NCI-H2081 (cell line): ENCODE measurements at regions not wholly inside any gene's neighbourhood (a gene's known extent, or its start where the extent isn't known, plus 50 kb on each side); places are given as distances from the start of the nearest gene placed in this dataset.
"Not testable (repeated sequence)": the region's sequence is repeated elsewhere in the genome, so short reads cannot be mapped to it uniquely, and the experiment has no call there.

Experiments
- DNase-seq, 2 experiments: peaks; one replicate each; lab custom pipeline; 2025; lab: John Stamatoyannopoulos, UW

DNA sequence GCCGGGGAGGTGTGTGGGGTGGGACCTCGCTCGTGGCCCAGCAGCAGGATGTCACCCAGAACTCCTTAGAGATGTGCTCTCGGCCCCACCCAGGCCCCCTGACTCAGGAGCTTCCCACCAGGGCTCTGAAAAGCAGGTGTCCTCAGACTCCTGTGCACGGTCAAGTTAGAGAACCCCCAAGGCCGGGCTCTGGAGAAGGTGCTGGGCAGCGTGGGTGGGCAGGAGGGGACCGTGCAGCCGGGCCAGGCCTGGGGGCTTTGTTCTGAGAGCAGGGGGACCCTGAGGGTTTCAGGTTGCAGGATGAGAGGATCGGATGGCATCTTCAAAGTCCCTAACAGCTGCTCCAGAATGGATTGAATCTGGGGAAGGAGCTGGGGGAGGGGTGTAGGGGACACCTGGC lies 164.4 kb upstream of the CIBAR2 start:
- DNase-seq = no peak

DNA sequence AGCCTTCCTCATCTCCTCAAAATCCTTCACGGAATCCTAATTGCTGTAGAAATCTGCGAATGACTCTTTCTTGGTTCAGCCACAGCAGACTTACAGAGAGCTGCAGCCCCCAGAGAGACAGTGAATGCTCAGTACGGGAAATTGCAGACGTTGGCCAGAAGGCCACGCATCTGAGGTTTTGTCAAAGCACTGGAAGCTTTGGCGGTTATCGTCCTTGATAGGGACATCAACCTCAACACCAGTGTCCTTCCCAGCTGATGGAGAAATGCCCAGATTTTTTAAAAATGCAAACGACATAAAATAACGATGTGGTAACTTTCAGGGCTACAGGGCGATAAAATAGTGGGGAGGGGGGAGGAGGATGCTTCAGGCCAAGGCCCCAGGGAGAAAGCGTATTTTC lies 166.6 kb upstream of the CIBAR2 start:
- DNase-seq = no peak

- no peak for DNase-seq
These were observed 167.1 kb upstream of the CIBAR2 start for GRCh38 chr16:85279402-85279801.

DNA sequence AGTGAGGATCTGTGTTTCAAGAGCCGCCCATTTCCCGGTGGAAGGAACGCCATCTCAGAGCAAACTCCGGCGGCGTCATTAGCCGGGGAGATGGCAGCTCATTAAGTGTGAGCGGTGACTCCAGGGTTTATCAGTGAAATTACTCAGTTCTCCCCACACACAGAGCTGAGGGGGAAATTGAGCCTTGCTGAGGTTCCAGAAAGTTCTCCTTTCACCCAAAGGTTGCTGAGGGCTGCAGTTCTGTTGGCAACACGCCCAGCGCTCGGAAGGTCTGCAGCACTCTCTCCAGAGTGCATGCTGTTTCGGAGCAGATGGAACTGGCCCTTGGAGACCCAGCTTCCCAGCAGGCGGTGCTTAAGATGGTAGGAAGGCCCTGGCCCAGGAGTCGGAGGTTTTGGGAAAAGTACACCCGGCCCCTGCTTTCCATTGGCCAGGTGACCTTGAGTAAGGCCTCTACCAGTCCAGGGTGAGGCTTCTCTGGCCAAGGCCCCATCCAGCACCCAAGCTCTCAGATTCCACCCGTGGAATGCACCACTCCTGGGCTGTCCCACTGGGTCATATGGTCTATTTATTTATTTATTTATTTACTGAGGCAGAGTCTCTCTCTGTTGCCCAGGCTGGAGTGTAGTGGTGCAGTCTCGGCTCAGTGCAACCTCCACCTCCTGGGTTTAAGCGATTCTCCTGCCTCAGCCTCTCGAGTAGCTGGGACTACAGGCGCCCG lies 167.7 kb upstream of the CIBAR2 start:
- DNase-seq = no peak

DNA sequence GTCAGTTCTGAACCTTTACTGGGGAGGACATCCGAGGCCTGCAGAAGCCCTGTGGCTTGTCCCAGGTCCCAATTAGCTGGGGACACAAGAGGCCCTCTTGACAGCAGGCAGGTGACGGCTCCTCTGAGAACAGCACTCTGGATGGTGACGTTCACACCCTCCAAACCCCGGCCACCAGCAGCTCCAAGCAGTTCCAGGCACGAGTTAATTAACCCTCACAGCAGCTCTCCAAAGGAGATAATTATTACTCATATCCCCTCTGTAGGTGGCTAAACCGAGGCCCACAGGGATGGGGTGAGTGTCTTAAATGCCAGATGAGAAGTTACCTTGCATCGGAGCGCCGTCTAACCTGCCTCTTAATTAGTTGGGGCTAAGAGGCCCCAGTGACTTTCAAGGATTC lies 168.9 kb upstream of the CIBAR2 start:
- DNase-seq = peak in 1 of 2 experiments; percentile 33

DNA sequence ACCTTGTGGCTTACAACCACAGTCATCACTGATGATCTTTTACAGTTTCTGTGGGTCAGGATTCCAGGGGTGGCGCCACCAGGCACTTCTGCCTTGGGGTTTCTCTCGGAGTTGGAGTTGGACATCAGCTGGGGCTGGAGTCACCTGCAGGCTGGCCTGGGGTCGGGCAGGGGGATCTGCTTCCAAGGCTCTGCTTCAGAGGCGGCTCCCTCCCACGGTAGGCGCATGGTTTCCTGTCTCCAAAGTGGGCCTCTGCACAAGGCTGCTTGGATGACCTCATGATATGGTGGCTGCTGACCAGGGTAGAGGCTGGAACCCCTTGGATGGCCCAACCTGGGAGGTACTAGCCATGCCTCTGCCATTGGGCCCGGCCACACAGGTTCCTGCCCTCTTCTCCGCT lies 170.6 kb upstream of the CIBAR2 start:
- DNase-seq = no peak

DNA sequence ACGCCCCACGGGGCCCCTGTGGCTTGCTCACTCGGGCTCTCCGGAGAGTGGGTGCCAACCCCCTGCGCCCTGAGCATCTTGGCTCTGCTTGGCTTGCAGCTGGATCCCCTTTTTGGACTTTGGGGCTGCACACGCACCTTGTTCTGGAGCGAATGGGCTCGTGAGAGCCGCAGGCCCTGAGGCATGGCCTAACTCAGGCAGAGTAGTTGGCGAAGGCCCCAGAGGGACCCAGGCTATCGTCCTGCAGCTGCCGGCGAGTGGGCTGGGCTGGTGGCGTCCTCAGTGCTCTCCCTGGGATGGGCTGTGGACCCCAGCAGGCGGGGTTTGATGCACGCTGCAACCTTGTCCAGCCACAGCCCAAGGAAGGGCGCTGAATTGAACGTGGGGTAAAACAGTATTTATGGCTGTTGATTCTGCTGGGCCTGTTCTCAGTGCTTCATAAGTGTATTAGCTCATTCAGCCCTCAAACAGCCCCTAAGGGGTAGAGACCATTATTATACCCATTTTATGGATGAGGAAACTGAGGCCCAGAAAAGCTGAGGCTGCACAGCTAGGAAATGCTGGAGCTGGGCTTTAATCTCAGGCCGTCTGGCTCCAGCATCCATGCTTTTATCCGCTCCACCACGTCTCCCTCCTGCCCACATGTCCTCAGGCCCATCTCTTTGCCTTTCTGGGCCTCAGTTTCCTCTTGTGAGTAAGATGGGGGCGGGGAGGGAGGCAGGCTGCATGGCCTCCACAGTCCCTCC lies 171.2 kb upstream of the CIBAR2 start:
- no peak for DNase-seq

DNA sequence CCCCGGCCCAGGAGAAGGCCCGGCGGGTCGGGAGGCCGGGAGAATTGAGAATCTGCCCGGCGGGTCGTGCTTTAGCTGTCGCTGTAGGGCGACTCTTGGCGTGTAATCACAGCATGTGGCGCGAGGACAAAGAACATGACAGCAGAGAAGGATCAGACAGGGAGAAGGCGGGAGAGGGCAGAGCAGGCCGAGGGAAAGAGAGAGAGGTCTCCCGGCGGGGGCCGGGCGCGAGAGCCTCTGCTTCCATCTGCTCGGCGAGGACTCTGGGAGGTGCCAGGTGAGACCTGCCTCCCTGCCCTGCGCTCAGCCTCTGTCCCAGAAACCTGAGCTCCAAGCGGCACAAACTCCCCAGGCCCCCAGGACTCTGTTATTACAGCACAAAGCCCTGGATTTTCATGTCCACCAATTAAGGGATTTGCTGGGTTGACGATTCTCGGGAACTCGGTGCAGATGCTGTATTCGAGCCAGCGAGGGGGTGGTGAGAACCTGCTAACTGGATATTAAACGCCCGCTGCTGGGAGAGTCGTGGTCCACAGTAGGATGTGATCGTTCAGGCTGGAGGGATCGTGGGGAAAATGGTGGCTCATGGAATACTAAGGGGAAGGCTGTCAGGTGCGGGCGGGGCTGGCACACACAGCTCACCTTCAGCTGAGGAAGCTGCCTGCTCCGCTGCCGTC lies 172.0 kb upstream of the CIBAR2 start:
- DNase-seq = peak; percentile 28 to 65

DNA sequence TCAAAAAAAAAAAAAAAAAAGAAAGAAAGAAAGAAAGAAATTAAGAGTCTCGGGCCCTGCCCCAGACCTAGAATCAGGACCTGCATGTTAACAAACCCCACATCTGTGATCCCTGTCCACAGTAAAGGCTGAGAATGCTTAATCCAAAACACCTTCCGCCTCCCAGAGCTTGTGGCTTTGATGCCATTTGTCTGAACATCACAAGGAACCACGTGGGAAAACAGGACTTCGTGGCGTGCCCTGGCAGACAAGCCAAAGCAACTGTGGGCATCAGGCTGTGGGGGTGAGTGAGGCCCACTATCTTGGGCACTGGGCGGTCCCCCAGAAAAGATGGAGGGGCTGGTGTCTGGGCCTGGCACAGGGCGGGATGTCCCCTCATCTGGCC lies 173.4 kb upstream of the CIBAR2 start:
- no peak for DNase-seq

- DNase-seq = no peak
These were observed 174.0 kb upstream of the CIBAR2 start for GRCh38 chr16:85286066-85286831.

DNA sequence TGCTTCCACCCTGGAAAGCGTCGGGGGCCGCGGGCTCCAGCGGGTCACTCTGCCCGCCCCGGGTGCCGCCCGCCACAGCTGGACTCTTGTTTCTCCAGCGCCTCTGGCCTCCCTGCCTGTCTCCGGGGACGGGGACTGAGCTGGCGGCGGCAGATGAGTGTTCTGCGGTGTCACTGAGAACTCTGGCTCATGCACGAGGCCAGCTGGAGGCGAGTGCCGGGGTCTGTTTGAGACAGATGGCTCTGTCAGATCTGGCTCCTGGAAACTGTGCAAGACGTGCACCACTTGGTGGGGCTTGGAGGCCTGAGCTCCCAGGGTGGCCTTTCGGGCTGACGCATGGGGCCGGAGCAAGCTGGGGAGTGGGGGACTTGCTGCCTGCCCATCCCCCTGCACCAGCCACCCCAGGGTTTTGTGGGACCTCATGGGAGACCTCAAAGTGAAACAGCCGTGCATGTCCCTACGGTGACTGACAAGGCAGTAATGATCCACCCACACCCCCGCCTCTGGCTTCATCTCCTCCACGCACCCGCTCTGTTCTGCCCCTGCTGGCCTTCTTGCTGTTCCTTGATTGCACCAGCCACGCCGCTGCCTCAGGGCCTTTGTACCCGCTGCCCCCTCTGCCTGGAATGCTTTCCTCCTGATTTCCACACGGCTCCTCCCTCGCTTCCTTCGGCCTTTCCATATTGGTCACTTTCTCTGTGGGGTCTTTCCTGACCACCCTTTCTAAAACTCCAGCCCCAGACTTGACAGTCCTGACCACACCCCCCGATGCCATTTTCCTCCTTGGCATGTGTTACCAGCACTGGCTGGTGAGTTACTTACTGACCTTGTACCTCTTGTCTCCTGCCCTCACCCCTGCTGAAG lies 174.9 kb upstream of the CIBAR2 start:
- no peak for DNase-seq

GRCh38 chr16:85287815-85288109 lies 175.5 kb upstream of the CIBAR2 start:
- DNase-seq = not testable (repeated sequence)

- DNase-seq = no peak
These were observed 176.1 kb upstream of the CIBAR2 start for GRCh38 chr16:85288341-85288868.

GRCh38 chr16:85288869-85289660 lies 176.8 kb upstream of the CIBAR2 start:
- DNase-seq = no peak

GRCh38 chr16:85289760-85290625 lies 177.7 kb upstream of the CIBAR2 start:
- no peak for DNase-seq

- DNase-seq = no peak
These were observed 178.5 kb upstream of the CIBAR2 start for GRCh38 chr16:85290626-85291301.

GRCh38 chr16:85291302-85292148 lies 179.3 kb upstream of the CIBAR2 start:
- DNase-seq = no peak

DNA sequence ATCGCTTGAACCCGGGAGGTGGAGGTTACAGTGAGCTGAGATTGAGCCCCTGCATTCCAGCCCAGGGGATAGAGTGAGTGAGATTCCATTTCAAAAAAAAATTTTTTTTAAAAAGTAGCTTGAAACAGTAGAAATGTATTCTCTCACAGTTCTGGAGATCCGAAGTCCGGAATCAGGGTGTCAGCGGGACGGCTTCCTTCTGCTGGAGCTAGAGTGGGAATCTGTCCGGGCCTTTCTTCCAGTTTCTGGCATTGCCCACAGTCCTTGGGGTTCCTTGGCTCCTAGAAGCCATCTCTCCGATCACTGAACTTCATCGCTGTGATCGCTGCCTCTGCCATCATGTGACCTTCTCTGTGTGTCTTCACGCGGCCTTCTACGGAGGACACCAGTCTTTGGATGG lies 181.2 kb upstream of the CIBAR2 start:
- no peak for DNase-seq
